ENCODE measurements at regions not wholly inside any gene's neighbourhood (a gene's known extent, or its start where the extent isn't known, plus 50 kb on each side); places are given as distances from the start of the nearest gene placed in this dataset.
"Not testable (repeated sequence)": the region's sequence is repeated elsewhere in the genome, so short reads cannot be mapped to it uniquely, and the experiment has no call there.

GRCh38 chr9:102650896-102651295, 344.2 kb upstream of the CYLC2 start:
- Histone ChIP-seq H3K27ac (no peak overlapping the region), H3K4me1 (no peaks in the 10 kb centered on the region), H3K36me3 (no peaks in the 10 kb centered on the region), H3K27me3 (no peaks in the 10 kb centered on the region), H3K9ac (no peak overlapping the region), H3K4me3 (no peak overlapping the region), H3K9me3 (replicated peaks in 1 of 11) (no peaks in the 10 kb centered on the region), H4K20me1 (no peaks in the 10 kb centered on the region), H3K4me2 (no peak overlapping the region)
- no peak for TF ChIP-seq Cebpa-rat (IDR thresholded peaks at IDR 0.05)

- no peak overlapping the region for H3K4me2 ChIP-seq
- no peaks in the 10 kb centered on the region for H3K9me3 ChIP-seq (replicated peaks in 1 of 11)
- no peaks in the 10 kb centered on the region for H4K20me1 ChIP-seq
- no peak for TF ChIP-seq Cebpa-rat (IDR thresholded peaks at IDR 0.05)
- H3K27ac ChIP-seq: no peak overlapping the region
- no peak overlapping the region for H3K4me3 ChIP-seq
- no peaks in the 10 kb centered on the region for H3K4me1 ChIP-seq
- H3K9ac ChIP-seq: no peak overlapping the region
- no peaks in the 10 kb centered on the region for H3K36me3 ChIP-seq
- no peaks in the 10 kb centered on the region for H3K27me3 ChIP-seq
Measured at GRCh38 chr9:102642651-102643050, 352.5 kb upstream of the CYLC2 start.

GRCh38 chr9:102631559-102631958, 363.6 kb upstream of the CYLC2 start:
- H3K36me3 ChIP-seq: no peaks in the 10 kb centered on the region
- H3K9ac ChIP-seq: no peak overlapping the region
- no peaks in the 10 kb centered on the region for H3K4me1 ChIP-seq
- H4K20me1 ChIP-seq: no peaks in the 10 kb centered on the region
- H3K4me3 ChIP-seq: no peak overlapping the region
- no peak for TF ChIP-seq Cebpa-rat (IDR thresholded peaks at IDR 0.05)
- peaks cover 0 to 18% (median 0%) of the 10 kb centered on the region in 11 experiments; a peak in 5 of 22 replicates for H3K9me3 ChIP-seq (replicated peaks in 1 of 11)
- no peak overlapping the region for H3K27ac ChIP-seq
- H3K4me2 ChIP-seq: no peak overlapping the region
- H3K27me3 ChIP-seq: no peaks in the 10 kb centered on the region

GRCh38 chr9:102609461-102609860, 385.7 kb upstream of the CYLC2 start:
- Histone ChIP-seq H3K4me2 (no peak overlapping the region), H3K27me3 (no peaks in the 10 kb centered on the region), H4K20me1 (no peaks in the 10 kb centered on the region), H3K36me3 (no peaks in the 10 kb centered on the region), H3K4me1 (no peaks in the 10 kb centered on the region), H3K4me3 (no peak overlapping the region), H3K9me3 (replicated peaks in 1 of 11) (peaks cover 0 to 5% (median 4%) of the 10 kb centered on the region in 11 experiments; a peak in 12 of 22 replicates), H3K9ac (no peak overlapping the region), H3K27ac (no peak overlapping the region)
- TF ChIP-seq Cebpa-rat (IDR thresholded peaks at IDR 0.05): no peak

GRCh38 chr9:102603198-102604195, 391.6 kb upstream of the CYLC2 start:
- H3K9ac ChIP-seq: not testable (repeated sequence)

GRCh38 chr9:102594241-102594640, 400.9 kb upstream of the CYLC2 start:
- no peaks in the 10 kb centered on the region for H3K36me3 ChIP-seq
- H3K9me3 ChIP-seq (replicated peaks in 1 of 11): 0 out of 22 replicates have a peak, but pooled peaks cover 0 to 4% (median 0%) of the 10 kb centered on the region in 11 experiments
- H3K27me3 ChIP-seq: no peaks in the 10 kb centered on the region
- no peak overlapping the region for H3K9ac ChIP-seq
- peaks cover 0 to 4% (median 0%) of the 10 kb centered on the region in 10 experiments; a peak in 1 of 20 replicates for H3K4me1 ChIP-seq
- TF ChIP-seq Cebpa-rat (IDR thresholded peaks at IDR 0.05): no peak
- H4K20me1 ChIP-seq: no peaks in the 10 kb centered on the region
- H3K4me2 ChIP-seq: no peak overlapping the region
- H3K4me3 ChIP-seq: no peak overlapping the region
- no peak overlapping the region for H3K27ac ChIP-seq

More at GRCh38 chr9:102603198-102604195, 391.6 kb upstream of the CYLC2 start:
- not testable (repeated sequence) for H3K4me2 ChIP-seq, H3K4me1 ChIP-seq, H3K27ac ChIP-seq, H3K27me3 ChIP-seq, H4K20me1 ChIP-seq, H3K36me3 ChIP-seq
- Histone ChIP-seq H3K9me3 (replicated peaks in 1 of 11) (peaks cover 33 to 50% (median 43%) of the 10 kb centered on the region in 11 experiments), H3K4me3 (0 out of 20 replicates have a peak overlapping the region, but pooled peaks of 2 of the 10 experiments have one; percentile 5 to 7)

GRCh38 chr9:102587281-102587680, 407.9 kb upstream of the CYLC2 start:
- Histone ChIP-seq H3K36me3 (no peaks in the 10 kb centered on the region), H3K4me2 (no peak overlapping the region), H3K27me3 (no peaks in the 10 kb centered on the region), H3K9me3 (replicated peaks in 1 of 11) (no peaks in the 10 kb centered on the region), H3K4me1 (no peaks in the 10 kb centered on the region), H3K27ac (no peak overlapping the region), H3K9ac (no peak overlapping the region), H3K4me3 (no peak overlapping the region), H4K20me1 (no peaks in the 10 kb centered on the region)
- no peak for TF ChIP-seq Cebpa-rat (IDR thresholded peaks at IDR 0.05)

- Histone ChIP-seq H3K4me3 (no peak overlapping the region), H3K27me3 (no peaks in the 10 kb centered on the region), H3K4me2 (no peak overlapping the region), H3K9ac (no peak overlapping the region), H3K9me3 (replicated peaks in 1 of 11) (no peaks in the 10 kb centered on the region), H3K4me1 (no peaks in the 10 kb centered on the region), H3K36me3 (no peaks in the 10 kb centered on the region), H3K27ac (no peak overlapping the region), H4K20me1 (no peaks in the 10 kb centered on the region)
- no peak for TF ChIP-seq Cebpa-rat (IDR thresholded peaks at IDR 0.05)
Measured at GRCh38 chr9:102569436-102569835, 425.7 kb upstream of the CYLC2 start.

GRCh38 chr9:102551346-102551745, 443.8 kb upstream of the CYLC2 start:
- no peak overlapping the region for H3K4me2 ChIP-seq
- no peak overlapping the region for H3K9ac ChIP-seq
- no peaks in the 10 kb centered on the region for H3K4me1 ChIP-seq
- no peaks in the 10 kb centered on the region for H3K36me3 ChIP-seq
- no peak overlapping the region for H3K4me3 ChIP-seq
- H3K9me3 ChIP-seq (replicated peaks in 1 of 11): peaks cover 22 to 37% (median 25%) of the 10 kb centered on the region in 11 experiments
- H3K27ac ChIP-seq: no peak overlapping the region
- no peak for TF ChIP-seq Cebpa-rat (IDR thresholded peaks at IDR 0.05)
- no peaks in the 10 kb centered on the region for H3K27me3 ChIP-seq
- no peaks in the 10 kb centered on the region for H4K20me1 ChIP-seq

GRCh38 chr9:102550886-102551285, 444.2 kb upstream of the CYLC2 start:
- Histone ChIP-seq H3K9me3 (replicated peaks in 1 of 11) (peaks cover 22 to 37% (median 25%) of the 10 kb centered on the region in 11 experiments), H3K27ac (no peak overlapping the region), H3K4me1 (no peaks in the 10 kb centered on the region), H4K20me1 (no peaks in the 10 kb centered on the region), H3K36me3 (no peaks in the 10 kb centered on the region), H3K27me3 (no peaks in the 10 kb centered on the region), H3K9ac (no peak overlapping the region), H3K4me2 (no peak overlapping the region), H3K4me3 (no peak overlapping the region)
- TF ChIP-seq Cebpa-rat (IDR thresholded peaks at IDR 0.05): no peak
